DND-41 (cell line): ENCODE measurements at regions not wholly inside any gene's neighbourhood (a gene's known extent, or its start where the extent isn't known, plus 50 kb on each side); places are given as distances from the start of the nearest gene placed in this dataset.

Experiments used
- ATAC-seq: fragments of 200-7000 bp; cut with Tn5 transposase; 3 replicates; pipeline ENCODE4 v1.9.1; 2021; ENCODE audit warnings: low read depth; ENCODE audit not compliant: insufficient read depth
- DNase-seq: peaks from one replicate; pipeline ENCODE4 v3.0.0-alpha.2; 2020
- H2AFZ ChIP-seq: 2 replicates; pipeline ENCODE4 v1.6.0; 2012; ENCODE audit warnings: low read depth, low read length
- H3K27ac ChIP-seq: 2 replicates; pipeline ENCODE4 v1.5.1; 2012; ENCODE audit warnings: low read length, inconsistent platforms
- H3K27me3 ChIP-seq: fragments of 200-600 bp; sonication (generic); 2 replicates; pipeline ENCODE4 v1.6.0; 2012; ENCODE audit warnings: low read length, mild to moderate bottlenecking, inconsistent platforms; ENCODE audit not compliant: insufficient read depth, poor library complexity
- H3K36me3 ChIP-seq: 2 replicates; pipeline ENCODE4 v1.5.1; 2012; ENCODE audit warnings: low read length, inconsistent platforms; ENCODE audit not compliant: insufficient read depth
- H3K4me1 ChIP-seq: 2 replicates; pipeline ENCODE4 v1.5.1; 2012; ENCODE audit warnings: mild to moderate bottlenecking, low read length; ENCODE audit not compliant: insufficient read depth
- H3K4me2 ChIP-seq: 2 replicates; pipeline ENCODE4 v1.6.0; 2012; ENCODE audit warnings: mild to moderate bottlenecking, moderate library complexity, low read length, inconsistent platforms; ENCODE audit not compliant: insufficient read depth
- H3K4me3 ChIP-seq, 2 experiments: fragments of 200-600 bp in 1 of 2; shearing (Covaris generic) in 1 of 2; 2 replicates each; pipeline ENCODE4 v1.5.1; 2012 to 2016; ENCODE audit warnings: inconsistent platforms in 2 of 2, low read length in 2 of 2, mild to moderate bottlenecking in 2 of 2, low read depth in 1 of 2, moderate library complexity in 1 of 2
- H3K79me2 ChIP-seq: 2 replicates; pipeline ENCODE4 v1.6.0; 2012; ENCODE audit warnings: low read length, inconsistent platforms; ENCODE audit not compliant: insufficient read depth
- H3K9ac ChIP-seq: 2 replicates; pipeline ENCODE4 v1.6.0; 2012; ENCODE audit warnings: low read depth, mild to moderate bottlenecking, inconsistent platforms, low read length, moderate library complexity
- H3K9me3 ChIP-seq: 2 replicates; pipeline ENCODE4 v1.5.1; 2012; ENCODE audit warnings: low read length, moderate library complexity, mild to moderate bottlenecking, inconsistent platforms; ENCODE audit not compliant: insufficient read depth, severe bottlenecking
- H4K20me1 ChIP-seq: 2 replicates; pipeline ENCODE4 v1.6.0; 2012; ENCODE audit warnings: low read length; ENCODE audit not compliant: insufficient read depth
- CTCF ChIP-seq: IDR thresholded peaks from 2 replicates; pipeline ENCODE4 v1.5.1; 2012; ENCODE audit warnings: borderline replicate concordance, low read length, moderate library complexity, mild to moderate bottlenecking; ENCODE audit not compliant: poor library complexity, severe bottlenecking; ENCODE audit errors: extremely low read depth
- EZH2 ChIP-seq: IDR thresholded peaks from 3 replicates; pipeline ENCODE4 v1.6.1; 2012; ENCODE audit warnings: borderline replicate concordance, low read depth, mild to moderate bottlenecking, moderate library complexity, low read length, inconsistent platforms; ENCODE audit not compliant: severe bottlenecking

- no peak overlapping the region for H2AFZ ChIP-seq
- no peaks in the 10 kb centered on the region for H3K9me3 ChIP-seq
- TF ChIP-seq CTCF (no peak), EZH2 (no peak)
- H3K27ac ChIP-seq, result no peak overlapping the region
- H3K4me1 ChIP-seq, result no peaks in the 10 kb centered on the region
- no peaks in the 10 kb centered on the region for H3K79me2 ChIP-seq
- H3K4me2 ChIP-seq, result no peak overlapping the region
- H3K9ac ChIP-seq, result no peak overlapping the region
- no peak overlapping the region for H3K4me3 ChIP-seq
- H3K36me3 ChIP-seq, result no peaks in the 10 kb centered on the region
- no peaks in the 10 kb centered on the region for H4K20me1 ChIP-seq
- ATAC-seq (no peak), DNase-seq (no peak)
- no peaks in the 10 kb centered on the region for H3K27me3 ChIP-seq
Observed at GRCh38 chr2:156099382-156099781, 233.1 kb downstream of the NR4A2 start.

GRCh38 chr2:156098506-156098905, 234.0 kb downstream of the NR4A2 start:
- Histone ChIP-seq H3K4me3 (no peak overlapping the region), H3K27me3 (no peaks in the 10 kb centered on the region), H3K4me2 (no peak overlapping the region), H3K9me3 (no peaks in the 10 kb centered on the region), H3K27ac (no peak overlapping the region), H3K79me2 (no peaks in the 10 kb centered on the region), H3K36me3 (no peaks in the 10 kb centered on the region), H3K9ac (no peak overlapping the region), H2AFZ (no peak overlapping the region), H4K20me1 (no peaks in the 10 kb centered on the region), H3K4me1 (no peaks in the 10 kb centered on the region)
- DNase-seq, result no peak
- TF ChIP-seq EZH2 (no peak), CTCF (no peak)
- no peak for ATAC-seq

- ATAC-seq (no peak), DNase-seq (no peak)
- H3K36me3 ChIP-seq, result no peaks in the 10 kb centered on the region
- H3K27ac ChIP-seq, result no peak overlapping the region
- no peaks in the 10 kb centered on the region for H3K9me3 ChIP-seq
- no peaks in the 10 kb centered on the region for H4K20me1 ChIP-seq
- TF ChIP-seq CTCF, result no peak
- TF ChIP-seq EZH2, result no peak
- no peak overlapping the region for H3K9ac ChIP-seq
- 0 out of 2 replicates have a peak overlapping the region, but pooled peaks have one; percentile 31 for H2AFZ ChIP-seq
- no peaks in the 10 kb centered on the region; the same call in 1 of the 2 replicates for H3K4me1 ChIP-seq
- H3K79me2 ChIP-seq, result no peaks in the 10 kb centered on the region
- no peak overlapping the region for H3K4me3 ChIP-seq
- no peaks in the 10 kb centered on the region for H3K27me3 ChIP-seq
- no peak overlapping the region for H3K4me2 ChIP-seq
Observed at GRCh38 chr2:156088587-156088986, 243.9 kb downstream of the NR4A2 start.

- H3K9me3 ChIP-seq, result no peaks in the 10 kb centered on the region
- H3K27me3 ChIP-seq, result no peaks in the 10 kb centered on the region
- no peaks in the 10 kb centered on the region for H3K79me2 ChIP-seq
- H3K27ac ChIP-seq, result no peak overlapping the region
- no peak overlapping the region for H3K4me2 ChIP-seq
- no peak for DNase-seq
- no peak overlapping the region for H3K4me3 ChIP-seq
- no peaks in the 10 kb centered on the region for H3K36me3 ChIP-seq
- no peaks in the 10 kb centered on the region for H4K20me1 ChIP-seq
- peak overlapping the region; percentile 7; the same call in 1 of the 2 replicates for H2AFZ ChIP-seq
- no peaks in the 10 kb centered on the region; the same call in 1 of the 2 replicates for H3K4me1 ChIP-seq
- H3K9ac ChIP-seq, result no peak overlapping the region
- TF ChIP-seq EZH2 (no peak), CTCF (no peak)
- peak; percentile 74 for ATAC-seq
Observed at GRCh38 chr2:156087875-156088274, 244.6 kb downstream of the NR4A2 start.
